HCT116 (cell line): ENCODE measurements at regions not wholly inside any gene's neighbourhood (a gene's known extent, or its start where the extent isn't known, plus 50 kb on each side); places are given as distances from the start of the nearest gene placed in this dataset.

Experiments used
- ATAC-seq: fragments of 200-7000 bp; cut with Tn5 transposase; 2 replicates; pipeline ENCODE4 v1.9.1; 2020; ENCODE audit warnings: mild to moderate bottlenecking, moderate library complexity
- BruUV-seq: library from RNA; stranded (reverse); fragments of 400-500 nt; replicated peaks from 2 replicates; lab custom pipeline; 2021; lab: Mats Ljungman, UMichigan
- CTCF ChIA-PET: fragments of 300-600 bp; sonication (Branson Sonifier 250); formaldehyde crosslinking; loops from one replicate; lab custom pipeline; 2021; ENCODE audit warnings: antibody characterized with exemption; lab: Charles Lee
- POLR2A ChIA-PET: fragments of 300-600, 350-600 bp; sonication (Branson Sonifier 250); formaldehyde crosslinking; loops from one replicate; lab custom pipeline; 2021; ENCODE audit warnings: antibody characterized with exemption; lab: Charles Lee
- RAD21 ChIA-PET, 2 experiments: fragments of 300-600 bp; sonication (Branson Sonifier 250); formaldehyde crosslinking; loops; one replicate each; lab custom pipeline; 2023; ENCODE audit warnings: low total read pairs in 2 of 2; ENCODE audit not compliant: uncharacterized antibody in 2 of 2, unreplicated experiment in 2 of 2, low non-redundant PET in 1 of 2; lab: Charles Lee
- DNase-seq: peaks from one replicate; pipeline ENCODE4 v3.0.0-alpha.2; 2010; ENCODE audit warnings: low read depth, low spot score
- H2AFZ ChIP-seq: fragments of 200-600 bp; shearing (Covaris generic), sonication (generic); 2 replicates; pipeline ENCODE4 v1.6.1; 2017; ENCODE audit warnings: low read depth, mixed run types, mixed read lengths, antibody characterized with exemption, low read length; ENCODE audit not compliant: poor library complexity, severe bottlenecking
- H3K27ac ChIP-seq: 2 replicates; pipeline ENCODE4 v1.5.1; 2012; ENCODE audit warnings: low read depth, low read length
- H3K27me3 ChIP-seq: fragments of 200-600 bp; sonication (generic); 2 replicates; pipeline ENCODE4 v1.6.1; 2016; ENCODE audit warnings: mixed run types, low read length, mixed read lengths; ENCODE audit not compliant: insufficient read depth
- H3K36me3 ChIP-seq, 2 experiments: fragments of 200-500 bp in 1 of 2; fragments of 200-600 bp in 1 of 2; sonication (Bioruptor generic) in 1 of 2; sonication (generic) in 1 of 2; 2 replicates each; pipeline versions ENCODE4 v1.5.1 to v1.6.1; 2014 to 2016; ENCODE audit warnings: low read length in 2 of 2, inconsistent platforms in 1 of 2, mixed read lengths in 1 of 2, mixed run types in 1 of 2; ENCODE audit not compliant: insufficient read depth in 2 of 2, control insufficient read depth in 1 of 2
- H3K4me1 ChIP-seq, 2 experiments: fragments of 200-600 bp in 1 of 2; sonication (generic) in 1 of 2; 2 replicates each; pipeline versions ENCODE4 v1.5.1 to v1.6.1; 2012 to 2017; ENCODE audit warnings: low read length in 2 of 2, inconsistent platforms in 1 of 2, mild to moderate bottlenecking in 1 of 2, mixed read lengths in 1 of 2, mixed run types in 1 of 2, moderate library complexity in 1 of 2; ENCODE audit not compliant: insufficient read depth in 2 of 2, control insufficient read depth in 1 of 2
- H3K4me2 ChIP-seq: fragments of 200-600 bp; sonication (generic); 2 replicates; pipeline ENCODE4 v1.6.1; 2017; ENCODE audit warnings: mixed run types, low read length, mixed read lengths
- H3K4me3 ChIP-seq, 2 experiments: fragments of 200-600 bp in 1 of 2; sonication (generic) in 1 of 2; replicated peaks in 1 of 2; 2 replicates each; pipeline ENCODE4 v1.5.1; 2011 to 2016; ENCODE audit warnings: low read length in 2 of 2, control low read depth in 1 of 2, low read depth in 1 of 2, mild to moderate bottlenecking in 1 of 2, mixed read lengths in 1 of 2, mixed run types in 1 of 2
- H3K79me2 ChIP-seq: fragments of 200-600 bp; sonication (generic); 2 replicates; pipeline ENCODE4 v1.6.1; 2017; ENCODE audit warnings: mild to moderate bottlenecking, mixed run types, low read length, moderate library complexity, mixed read lengths; ENCODE audit not compliant: insufficient read depth
- H3K9ac ChIP-seq: fragments of 200-600 bp; sonication (generic); 2 replicates; pipeline ENCODE4 v1.6.1; 2016; ENCODE audit warnings: low read length, mixed read lengths
- H3K9me2 ChIP-seq: fragments of 200-600 bp; sonication (generic), shearing (Covaris generic); 2 replicates; pipeline ENCODE4 v1.6.1; 2017; ENCODE audit warnings: mixed run types, mild to moderate bottlenecking, moderate library complexity; ENCODE audit not compliant: insufficient read depth
- H3K9me3 ChIP-seq, 2 experiments: fragments of 200-500 bp in 1 of 2; fragments of 200-600 bp in 1 of 2; sonication (Bioruptor generic) in 1 of 2; sonication (generic) in 1 of 2; 2 replicates each; pipeline ENCODE4 v1.6.1; 2014 to 2017; ENCODE audit warnings: low read length in 2 of 2, mixed read lengths in 2 of 2, inconsistent platforms in 1 of 2, low read depth in 1 of 2, mild to moderate bottlenecking in 1 of 2, mixed run types in 1 of 2, moderate library complexity in 1 of 2; ENCODE audit not compliant: control insufficient read depth in 1 of 2, insufficient read depth in 1 of 2
- H4K20me1 ChIP-seq: fragments of 200-600 bp; sonication (generic), shearing (Covaris generic); 2 replicates; pipeline ENCODE4 v1.6.1; 2017; ENCODE audit warnings: mixed run types, mild to moderate bottlenecking, moderate library complexity; ENCODE audit not compliant: insufficient read depth
- EZH2phosphoT487 ChIP-seq: fragments of 200-600 bp; IDR thresholded peaks from 2 replicates; pipeline ENCODE4 v1.6.1; 2018; ENCODE audit warnings: antibody characterized with exemption, borderline replicate concordance
- FOSL1 ChIP-seq: IDR thresholded peaks from 2 replicates; pipeline ENCODE4 v1.6.1; 2012; ENCODE audit warnings: low read depth
- POLR2A ChIP-seq: IDR thresholded peaks from 2 replicates; pipeline ENCODE4 v1.7.0; 2011; ENCODE audit warnings: borderline replicate concordance; ENCODE audit not compliant: insufficient read depth, insufficient read length; ENCODE audit errors: extremely low read depth
- POLR2AphosphoS5 ChIP-seq: IDR thresholded peaks from 2 replicates; pipeline ENCODE4 v1.6.1; 2011; ENCODE audit warnings: mild to moderate bottlenecking, low read depth, low read length, moderate library complexity
- SP1 ChIP-seq: IDR thresholded peaks from 2 replicates; pipeline ENCODE4 v1.6.1; 2012; ENCODE audit warnings: low read depth
- TCF7L2 ChIP-seq: IDR thresholded peaks from 2 replicates; pipeline ENCODE4 v1.7.0; 2011; ENCODE audit warnings: borderline replicate concordance, inconsistent platforms; ENCODE audit not compliant: insufficient read depth, insufficient read length; ENCODE audit errors: extremely low read depth
- YY1 ChIP-seq: IDR thresholded peaks from 2 replicates; pipeline ENCODE4 v1.6.1; 2011; ENCODE audit warnings: low read length, low read depth, moderate library complexity, mild to moderate bottlenecking; ENCODE audit not compliant: insufficient replicate concordance; ENCODE audit errors: extremely low read depth
- ZFX ChIP-seq: fragments of 450-650 bp; IDR thresholded peaks from 2 replicates; pipeline ENCODE4 v1.6.1; 2017
- intact Hi-C: fragments of 100-400 bp; cut with micrococcal nuclease; formaldehyde crosslinking; loops from 2 replicates; pipeline ENCODE4 v1.10.0; 2022
- TF ChIP-seq, protein P1 (sequence below), 3 experiments: fragments of 200-600 bp in 1 of 3; sonication (generic) in 1 of 3; IDR thresholded peaks in 2 of 3; conservative IDR thresholded peaks in 1 of 3; 2 replicates each; pipeline ENCODE4 v1.5.1; 2012 to 2017; ENCODE audit warnings: low read depth in 2 of 3, low read length in 2 of 3, antibody characterized with exemption in 1 of 3, borderline replicate concordance in 1 of 3, control low read depth in 1 of 3, mild to moderate bottlenecking in 1 of 3, mixed read lengths in 1 of 3, mixed run types in 1 of 3, moderate library complexity in 1 of 3; ENCODE audit not compliant: insufficient read depth in 1 of 3
- TF ChIP-seq, protein P2 (sequence below): IDR thresholded peaks from 2 replicates; pipeline ENCODE4 v1.6.1; 2012; ENCODE audit warnings: low read depth

DNA sequence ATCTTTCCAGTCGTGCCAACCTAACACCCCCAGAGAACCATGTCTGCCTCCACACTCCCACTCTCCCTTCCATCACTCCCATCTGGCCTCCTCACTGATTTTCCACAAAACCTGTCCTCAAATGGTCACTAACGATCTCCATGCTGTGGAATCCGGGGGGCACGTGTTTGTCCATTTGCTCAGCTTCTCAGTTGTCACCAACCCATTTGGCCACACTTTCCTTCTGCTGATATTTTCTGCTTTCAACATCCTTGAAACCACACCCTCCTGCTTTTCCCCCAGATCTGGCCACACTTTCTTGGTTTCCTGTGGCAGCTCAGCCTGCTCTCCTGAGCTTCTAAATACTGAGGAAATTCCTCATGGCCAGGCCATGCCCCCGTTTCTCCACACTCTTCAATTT, 257.2 kb upstream of the NSMCE3 start:
- POLR2A ChIA-PET: no interaction called here
- no TSS peak for BruUV-seq
- no peaks in the 10 kb centered on the region for H3K9me2 ChIP-seq
- H3K9me3 ChIP-seq: no peaks in the 10 kb centered on the region
- H3K4me1 ChIP-seq: peaks cover 3 to 6% of the 10 kb centered on the region in 2 experiments; a peak in 2 of 4 replicates
- TF ChIP-seq FOSL1 (no peak), POLR2A (no peak), EZH2phosphoT487 (no peak), TCF7L2 (no peak), YY1 (no peak), POLR2AphosphoS5 (no peak), SP1 (no peak), ZFX (no peak)
- TF ChIP-seq, protein P1, sequence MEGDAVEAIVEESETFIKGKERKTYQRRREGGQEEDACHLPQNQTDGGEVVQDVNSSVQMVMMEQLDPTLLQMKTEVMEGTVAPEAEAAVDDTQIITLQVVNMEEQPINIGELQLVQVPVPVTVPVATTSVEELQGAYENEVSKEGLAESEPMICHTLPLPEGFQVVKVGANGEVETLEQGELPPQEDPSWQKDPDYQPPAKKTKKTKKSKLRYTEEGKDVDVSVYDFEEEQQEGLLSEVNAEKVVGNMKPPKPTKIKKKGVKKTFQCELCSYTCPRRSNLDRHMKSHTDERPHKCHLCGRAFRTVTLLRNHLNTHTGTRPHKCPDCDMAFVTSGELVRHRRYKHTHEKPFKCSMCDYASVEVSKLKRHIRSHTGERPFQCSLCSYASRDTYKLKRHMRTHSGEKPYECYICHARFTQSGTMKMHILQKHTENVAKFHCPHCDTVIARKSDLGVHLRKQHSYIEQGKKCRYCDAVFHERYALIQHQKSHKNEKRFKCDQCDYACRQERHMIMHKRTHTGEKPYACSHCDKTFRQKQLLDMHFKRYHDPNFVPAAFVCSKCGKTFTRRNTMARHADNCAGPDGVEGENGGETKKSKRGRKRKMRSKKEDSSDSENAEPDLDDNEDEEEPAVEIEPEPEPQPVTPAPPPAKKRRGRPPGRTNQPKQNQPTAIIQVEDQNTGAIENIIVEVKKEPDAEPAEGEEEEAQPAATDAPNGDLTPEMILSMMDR (IDR thresholded peaks at IDR 0.05 in 2 of 3, conservative IDR thresholded peaks at IDR 0.05 in 1 of 3; ENCODE audit: borderline replicate concordance in 1 of 3, insufficient read depth in 1 of 3, low read depth in 2 of 3, low read length in 2 of 3): no peak
- TF ChIP-seq, protein P2, sequence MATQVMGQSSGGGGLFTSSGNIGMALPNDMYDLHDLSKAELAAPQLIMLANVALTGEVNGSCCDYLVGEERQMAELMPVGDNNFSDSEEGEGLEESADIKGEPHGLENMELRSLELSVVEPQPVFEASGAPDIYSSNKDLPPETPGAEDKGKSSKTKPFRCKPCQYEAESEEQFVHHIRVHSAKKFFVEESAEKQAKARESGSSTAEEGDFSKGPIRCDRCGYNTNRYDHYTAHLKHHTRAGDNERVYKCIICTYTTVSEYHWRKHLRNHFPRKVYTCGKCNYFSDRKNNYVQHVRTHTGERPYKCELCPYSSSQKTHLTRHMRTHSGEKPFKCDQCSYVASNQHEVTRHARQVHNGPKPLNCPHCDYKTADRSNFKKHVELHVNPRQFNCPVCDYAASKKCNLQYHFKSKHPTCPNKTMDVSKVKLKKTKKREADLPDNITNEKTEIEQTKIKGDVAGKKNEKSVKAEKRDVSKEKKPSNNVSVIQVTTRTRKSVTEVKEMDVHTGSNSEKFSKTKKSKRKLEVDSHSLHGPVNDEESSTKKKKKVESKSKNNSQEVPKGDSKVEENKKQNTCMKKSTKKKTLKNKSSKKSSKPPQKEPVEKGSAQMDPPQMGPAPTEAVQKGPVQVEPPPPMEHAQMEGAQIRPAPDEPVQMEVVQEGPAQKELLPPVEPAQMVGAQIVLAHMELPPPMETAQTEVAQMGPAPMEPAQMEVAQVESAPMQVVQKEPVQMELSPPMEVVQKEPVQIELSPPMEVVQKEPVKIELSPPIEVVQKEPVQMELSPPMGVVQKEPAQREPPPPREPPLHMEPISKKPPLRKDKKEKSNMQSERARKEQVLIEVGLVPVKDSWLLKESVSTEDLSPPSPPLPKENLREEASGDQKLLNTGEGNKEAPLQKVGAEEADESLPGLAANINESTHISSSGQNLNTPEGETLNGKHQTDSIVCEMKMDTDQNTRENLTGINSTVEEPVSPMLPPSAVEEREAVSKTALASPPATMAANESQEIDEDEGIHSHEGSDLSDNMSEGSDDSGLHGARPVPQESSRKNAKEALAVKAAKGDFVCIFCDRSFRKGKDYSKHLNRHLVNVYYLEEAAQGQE: no peak
- TF ChIP-seq, all 23 proteins: peak for 0
- H3K79me2 ChIP-seq: no peaks in the 10 kb centered on the region
- H2AFZ ChIP-seq: no peak overlapping the region
- H3K27me3 ChIP-seq: 0 out of 2 replicates have a peak, but pooled peaks cover 5% of the 10 kb centered on the region
- no peak for ATAC-seq
- H3K9ac ChIP-seq: no peak overlapping the region
- intact Hi-C loops: no loop called here
- CTCF ChIA-PET: no interaction called here
- H3K4me2 ChIP-seq: no peak overlapping the region
- no peak overlapping the region for H3K4me3 ChIP-seq
- H3K27ac ChIP-seq: no peak overlapping the region
- RAD21 ChIA-PET: interaction anchor here in 1 of 2 experiments (0.6 kb wide), 1 partner anchor 38 kb away, joined by 3 read pairs; no protein-coding TSS in a partner anchor
- no peak for DNase-seq
- no peaks in the 10 kb centered on the region for H4K20me1 ChIP-seq
- no peaks in the 10 kb centered on the region for H3K36me3 ChIP-seq
